ENCODE measurements at regions not wholly inside any gene's neighbourhood (a gene's known extent, or its start where the extent isn't known, plus 50 kb on each side); places are given as distances from the start of the nearest gene placed in this dataset.

DNA sequence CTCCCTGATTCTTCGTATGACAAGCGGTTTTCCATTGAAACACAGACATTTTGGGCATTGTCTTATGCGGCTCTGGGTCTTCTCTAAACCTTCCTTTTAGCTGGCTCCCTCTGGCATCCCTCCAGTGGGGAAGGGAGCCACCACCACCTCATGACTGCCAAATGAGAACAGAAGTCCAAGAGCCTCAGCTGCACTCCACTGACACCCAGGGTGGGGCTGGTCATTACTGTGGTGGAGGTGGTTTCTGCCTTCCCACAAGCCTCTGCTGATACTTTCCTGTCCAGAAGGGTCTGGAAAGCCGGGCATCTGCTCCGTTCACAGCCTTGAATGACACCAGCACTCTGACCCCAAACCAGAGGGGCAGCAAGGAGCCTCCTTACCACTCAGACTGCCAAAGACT is 213.5 kb downstream of the ZNF516 start (continued):
- TF ChIP-seq, protein P1, sequence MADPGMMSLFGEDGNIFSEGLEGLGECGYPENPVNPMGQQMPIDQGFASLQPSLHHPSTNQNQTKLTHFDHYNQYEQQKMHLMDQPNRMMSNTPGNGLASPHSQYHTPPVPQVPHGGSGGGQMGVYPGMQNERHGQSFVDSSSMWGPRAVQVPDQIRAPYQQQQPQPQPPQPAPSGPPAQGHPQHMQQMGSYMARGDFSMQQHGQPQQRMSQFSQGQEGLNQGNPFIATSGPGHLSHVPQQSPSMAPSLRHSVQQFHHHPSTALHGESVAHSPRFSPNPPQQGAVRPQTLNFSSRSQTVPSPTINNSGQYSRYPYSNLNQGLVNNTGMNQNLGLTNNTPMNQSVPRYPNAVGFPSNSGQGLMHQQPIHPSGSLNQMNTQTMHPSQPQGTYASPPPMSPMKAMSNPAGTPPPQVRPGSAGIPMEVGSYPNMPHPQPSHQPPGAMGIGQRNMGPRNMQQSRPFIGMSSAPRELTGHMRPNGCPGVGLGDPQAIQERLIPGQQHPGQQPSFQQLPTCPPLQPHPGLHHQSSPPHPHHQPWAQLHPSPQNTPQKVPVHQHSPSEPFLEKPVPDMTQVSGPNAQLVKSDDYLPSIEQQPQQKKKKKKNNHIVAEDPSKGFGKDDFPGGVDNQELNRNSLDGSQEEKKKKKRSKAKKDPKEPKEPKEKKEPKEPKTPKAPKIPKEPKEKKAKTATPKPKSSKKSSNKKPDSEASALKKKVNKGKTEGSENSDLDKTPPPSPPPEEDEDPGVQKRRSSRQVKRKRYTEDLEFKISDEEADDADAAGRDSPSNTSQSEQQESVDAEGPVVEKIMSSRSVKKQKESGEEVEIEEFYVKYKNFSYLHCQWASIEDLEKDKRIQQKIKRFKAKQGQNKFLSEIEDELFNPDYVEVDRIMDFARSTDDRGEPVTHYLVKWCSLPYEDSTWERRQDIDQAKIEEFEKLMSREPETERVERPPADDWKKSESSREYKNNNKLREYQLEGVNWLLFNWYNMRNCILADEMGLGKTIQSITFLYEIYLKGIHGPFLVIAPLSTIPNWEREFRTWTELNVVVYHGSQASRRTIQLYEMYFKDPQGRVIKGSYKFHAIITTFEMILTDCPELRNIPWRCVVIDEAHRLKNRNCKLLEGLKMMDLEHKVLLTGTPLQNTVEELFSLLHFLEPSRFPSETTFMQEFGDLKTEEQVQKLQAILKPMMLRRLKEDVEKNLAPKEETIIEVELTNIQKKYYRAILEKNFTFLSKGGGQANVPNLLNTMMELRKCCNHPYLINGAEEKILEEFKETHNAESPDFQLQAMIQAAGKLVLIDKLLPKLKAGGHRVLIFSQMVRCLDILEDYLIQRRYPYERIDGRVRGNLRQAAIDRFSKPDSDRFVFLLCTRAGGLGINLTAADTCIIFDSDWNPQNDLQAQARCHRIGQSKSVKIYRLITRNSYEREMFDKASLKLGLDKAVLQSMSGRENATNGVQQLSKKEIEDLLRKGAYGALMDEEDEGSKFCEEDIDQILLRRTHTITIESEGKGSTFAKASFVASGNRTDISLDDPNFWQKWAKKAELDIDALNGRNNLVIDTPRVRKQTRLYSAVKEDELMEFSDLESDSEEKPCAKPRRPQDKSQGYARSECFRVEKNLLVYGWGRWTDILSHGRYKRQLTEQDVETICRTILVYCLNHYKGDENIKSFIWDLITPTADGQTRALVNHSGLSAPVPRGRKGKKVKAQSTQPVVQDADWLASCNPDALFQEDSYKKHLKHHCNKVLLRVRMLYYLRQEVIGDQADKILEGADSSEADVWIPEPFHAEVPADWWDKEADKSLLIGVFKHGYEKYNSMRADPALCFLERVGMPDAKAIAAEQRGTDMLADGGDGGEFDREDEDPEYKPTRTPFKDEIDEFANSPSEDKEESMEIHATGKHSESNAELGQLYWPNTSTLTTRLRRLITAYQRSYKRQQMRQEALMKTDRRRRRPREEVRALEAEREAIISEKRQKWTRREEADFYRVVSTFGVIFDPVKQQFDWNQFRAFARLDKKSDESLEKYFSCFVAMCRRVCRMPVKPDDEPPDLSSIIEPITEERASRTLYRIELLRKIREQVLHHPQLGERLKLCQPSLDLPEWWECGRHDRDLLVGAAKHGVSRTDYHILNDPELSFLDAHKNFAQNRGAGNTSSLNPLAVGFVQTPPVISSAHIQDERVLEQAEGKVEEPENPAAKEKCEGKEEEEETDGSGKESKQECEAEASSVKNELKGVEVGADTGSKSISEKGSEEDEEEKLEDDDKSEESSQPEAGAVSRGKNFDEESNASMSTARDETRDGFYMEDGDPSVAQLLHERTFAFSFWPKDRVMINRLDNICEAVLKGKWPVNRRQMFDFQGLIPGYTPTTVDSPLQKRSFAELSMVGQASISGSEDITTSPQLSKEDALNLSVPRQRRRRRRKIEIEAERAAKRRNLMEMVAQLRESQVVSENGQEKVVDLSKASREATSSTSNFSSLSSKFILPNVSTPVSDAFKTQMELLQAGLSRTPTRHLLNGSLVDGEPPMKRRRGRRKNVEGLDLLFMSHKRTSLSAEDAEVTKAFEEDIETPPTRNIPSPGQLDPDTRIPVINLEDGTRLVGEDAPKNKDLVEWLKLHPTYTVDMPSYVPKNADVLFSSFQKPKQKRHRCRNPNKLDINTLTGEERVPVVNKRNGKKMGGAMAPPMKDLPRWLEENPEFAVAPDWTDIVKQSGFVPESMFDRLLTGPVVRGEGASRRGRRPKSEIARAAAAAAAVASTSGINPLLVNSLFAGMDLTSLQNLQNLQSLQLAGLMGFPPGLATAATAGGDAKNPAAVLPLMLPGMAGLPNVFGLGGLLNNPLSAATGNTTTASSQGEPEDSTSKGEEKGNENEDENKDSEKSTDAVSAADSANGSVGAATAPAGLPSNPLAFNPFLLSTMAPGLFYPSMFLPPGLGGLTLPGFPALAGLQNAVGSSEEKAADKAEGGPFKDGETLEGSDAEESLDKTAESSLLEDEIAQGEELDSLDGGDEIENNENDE (IDR thresholded peaks at IDR 0.05; ENCODE audit: low read depth, low read length): no peak
- TF ChIP-seq SAFB2 (IDR thresholded peaks at IDR 0.05; ENCODE audit: borderline replicate concordance, low read depth, low read length, severe bottlenecking) (no peak), ZNF445 (CRISPR knock-in tag; IDR thresholded peaks at IDR 0.05; ENCODE audit: low read depth) (no peak), ZNF253 (CRISPR knock-in tag; conservative IDR thresholded peaks at IDR 0.05) (no peak), ZNF696 (CRISPR knock-in tag; conservative IDR thresholded peaks at IDR 0.05) (no peak)

Data from K562 (cell line).